ENCODE measurements at regions not wholly inside any gene's neighbourhood (a gene's known extent, or its start where the extent isn't known, plus 50 kb on each side); places are given as distances from the start of the nearest gene placed in this dataset.

GRCh38 chr1:42003433-42003832, 84.7 kb upstream of the HIVEP3 start:
- TF ChIP-seq EZH2 (optimal IDR thresholded peaks at IDR 0.05; ENCODE audit: low read depth, low read length): no peak
- no peak for TF ChIP-seq CTCF (IDR thresholded peaks at IDR 0.05; ENCODE audit: low read length)

Data from MM.1S (cell line).